NT2/D1 (cell line): ENCODE measurements at regions not wholly inside any gene's neighbourhood (a gene's known extent, or its start where the extent isn't known, plus 50 kb on each side); places are given as distances from the start of the nearest gene placed in this dataset.

Experiments
- DNase-seq: peaks from one replicate; pipeline ENCODE4 v3.0.0-alpha.2; 2011; ENCODE audit warnings: low read depth, low spot score
- H3K27me3 ChIP-seq: 2 replicates; pipeline ENCODE4 v1.6.0; 2011; ENCODE audit warnings: mild to moderate bottlenecking; ENCODE audit not compliant: insufficient read length, insufficient read depth
- H3K36me3 ChIP-seq: 2 replicates; pipeline ENCODE4 v1.6.1; 2011; ENCODE audit warnings: mild to moderate bottlenecking, low read length, mixed read lengths; ENCODE audit not compliant: insufficient read depth, insufficient read length
- H3K4me1 ChIP-seq: 2 replicates; pipeline ENCODE4 v1.5.1; 2011; ENCODE audit not compliant: insufficient read depth, insufficient read length
- H3K4me3 ChIP-seq: 2 replicates; pipeline ENCODE4 v1.5.1; 2011; ENCODE audit warnings: low read depth; ENCODE audit not compliant: insufficient read length
- H3K9ac ChIP-seq: 2 replicates; pipeline ENCODE4 v1.6.0; 2011; ENCODE audit warnings: low read depth; ENCODE audit not compliant: insufficient read length
- H3K9me3 ChIP-seq: 2 replicates; pipeline ENCODE4 v1.5.1; 2011; ENCODE audit warnings: mild to moderate bottlenecking, low read length; ENCODE audit not compliant: insufficient read depth
- SUZ12 ChIP-seq: IDR thresholded peaks from 2 replicates; pipeline ENCODE4 v1.6.1; 2011; ENCODE audit not compliant: insufficient read length, insufficient read depth; ENCODE audit errors: extremely low read depth
- YY1 ChIP-seq: IDR thresholded peaks from 2 replicates; pipeline ENCODE4 v1.6.1; 2011; ENCODE audit not compliant: insufficient read length, insufficient read depth
- ZNF274 ChIP-seq: IDR thresholded peaks from 2 replicates; pipeline ENCODE4 v1.6.1; 2011; ENCODE audit warnings: mild to moderate bottlenecking, low read depth, low read length

GRCh38 chr5:173464813-173465212, 136.6 kb upstream of the STC2 start:
- TF ChIP-seq YY1 (no peak), ZNF274 (no peak), SUZ12 (no peak)
- no peak for DNase-seq
- Histone ChIP-seq H3K9ac (no peak overlapping the region), H3K36me3 (no peaks in the 10 kb centered on the region), H3K9me3 (peaks cover 17% of the 10 kb centered on the region), H3K4me1 (no peaks in the 10 kb centered on the region), H3K27me3 (no peaks in the 10 kb centered on the region), H3K4me3 (no peak overlapping the region)

GRCh38 chr5:173463207-173463606, 135.0 kb upstream of the STC2 start:
- Histone ChIP-seq H3K4me3 (no peak overlapping the region), H3K9ac (no peak overlapping the region), H3K9me3 (peaks cover 17% of the 10 kb centered on the region), H3K4me1 (no peaks in the 10 kb centered on the region), H3K36me3 (no peaks in the 10 kb centered on the region), H3K27me3 (no peaks in the 10 kb centered on the region)
- no peak for TF ChIP-seq SUZ12
- TF ChIP-seq ZNF274: no peak
- no peak for TF ChIP-seq YY1
- DNase-seq: no peak

- TF ChIP-seq ZNF274 (no peak), YY1 (no peak), SUZ12 (no peak)
- no peak overlapping the region for H3K9ac ChIP-seq
- no peaks in the 10 kb centered on the region for H3K4me1 ChIP-seq
- H3K4me3 ChIP-seq: no peak overlapping the region
- DNase-seq: no peak
- H3K27me3 ChIP-seq: no peaks in the 10 kb centered on the region
- no peaks in the 10 kb centered on the region for H3K9me3 ChIP-seq
- no peaks in the 10 kb centered on the region for H3K36me3 ChIP-seq
These were observed 130.8 kb upstream of the STC2 start for GRCh38 chr5:173458828-173459609.

- Histone ChIP-seq H3K27me3 (no peaks in the 10 kb centered on the region), H3K9ac (no peak overlapping the region), H3K4me3 (no peak overlapping the region), H3K4me1 (no peaks in the 10 kb centered on the region), H3K36me3 (no peaks in the 10 kb centered on the region), H3K9me3 (no peaks in the 10 kb centered on the region)
- DNase-seq: no peak
- TF ChIP-seq YY1 (no peak), ZNF274 (no peak), SUZ12 (no peak)
These were observed 129.3 kb upstream of the STC2 start for GRCh38 chr5:173457482-173457881.

GRCh38 chr5:173456751-173457171, 128.5 kb upstream of the STC2 start:
- DNase-seq: no peak
- Histone ChIP-seq H3K27me3 (no peaks in the 10 kb centered on the region), H3K4me1 (no peaks in the 10 kb centered on the region), H3K9ac (no peak overlapping the region), H3K36me3 (no peaks in the 10 kb centered on the region), H3K9me3 (no peaks in the 10 kb centered on the region), H3K4me3 (no peak overlapping the region)
- no peak for TF ChIP-seq YY1
- no peak for TF ChIP-seq ZNF274
- TF ChIP-seq SUZ12: no peak

- Histone ChIP-seq H3K4me1 (no peaks in the 10 kb centered on the region), H3K9me3 (peaks cover 4% of the 10 kb centered on the region; the same call in 1 of the 2 replicates), H3K36me3 (no peaks in the 10 kb centered on the region), H3K27me3 (no peaks in the 10 kb centered on the region), H3K4me3 (no peak overlapping the region), H3K9ac (no peak overlapping the region)
- DNase-seq: no peak
- TF ChIP-seq SUZ12 (no peak), YY1 (no peak), ZNF274 (no peak)
These were observed 128.0 kb upstream of the STC2 start for GRCh38 chr5:173456181-173456580.

GRCh38 chr5:173455599-173455957, 127.4 kb upstream of the STC2 start:
- H3K9ac ChIP-seq: no peak overlapping the region
- H3K4me1 ChIP-seq: no peaks in the 10 kb centered on the region
- no peaks in the 10 kb centered on the region for H3K27me3 ChIP-seq

More at GRCh38 chr5:173455599-173455957, 127.4 kb upstream of the STC2 start:
- no peak overlapping the region for H3K4me3 ChIP-seq
- peaks cover 7% of the 10 kb centered on the region; the same call in 1 of the 2 replicates for H3K9me3 ChIP-seq
- DNase-seq: no peak
- H3K36me3 ChIP-seq: no peaks in the 10 kb centered on the region
- TF ChIP-seq ZNF274 (no peak), YY1 (no peak), SUZ12 (no peak)
